Renal cortical epithelial cell (primary cell): ENCODE measurements at regions not wholly inside any gene's neighbourhood (a gene's known extent, or its start where the extent isn't known, plus 50 kb on each side); places are given as distances from the start of the nearest gene placed in this dataset.
A peak's percentile ranks its signal among the peaks of the same experiment; 100 is the strongest.

Experiments used
- DNase-seq: peaks from one replicate; pipeline ENCODE4 v3.0.0-alpha.2; 2011; ENCODE audit warnings: low read depth

DNA sequence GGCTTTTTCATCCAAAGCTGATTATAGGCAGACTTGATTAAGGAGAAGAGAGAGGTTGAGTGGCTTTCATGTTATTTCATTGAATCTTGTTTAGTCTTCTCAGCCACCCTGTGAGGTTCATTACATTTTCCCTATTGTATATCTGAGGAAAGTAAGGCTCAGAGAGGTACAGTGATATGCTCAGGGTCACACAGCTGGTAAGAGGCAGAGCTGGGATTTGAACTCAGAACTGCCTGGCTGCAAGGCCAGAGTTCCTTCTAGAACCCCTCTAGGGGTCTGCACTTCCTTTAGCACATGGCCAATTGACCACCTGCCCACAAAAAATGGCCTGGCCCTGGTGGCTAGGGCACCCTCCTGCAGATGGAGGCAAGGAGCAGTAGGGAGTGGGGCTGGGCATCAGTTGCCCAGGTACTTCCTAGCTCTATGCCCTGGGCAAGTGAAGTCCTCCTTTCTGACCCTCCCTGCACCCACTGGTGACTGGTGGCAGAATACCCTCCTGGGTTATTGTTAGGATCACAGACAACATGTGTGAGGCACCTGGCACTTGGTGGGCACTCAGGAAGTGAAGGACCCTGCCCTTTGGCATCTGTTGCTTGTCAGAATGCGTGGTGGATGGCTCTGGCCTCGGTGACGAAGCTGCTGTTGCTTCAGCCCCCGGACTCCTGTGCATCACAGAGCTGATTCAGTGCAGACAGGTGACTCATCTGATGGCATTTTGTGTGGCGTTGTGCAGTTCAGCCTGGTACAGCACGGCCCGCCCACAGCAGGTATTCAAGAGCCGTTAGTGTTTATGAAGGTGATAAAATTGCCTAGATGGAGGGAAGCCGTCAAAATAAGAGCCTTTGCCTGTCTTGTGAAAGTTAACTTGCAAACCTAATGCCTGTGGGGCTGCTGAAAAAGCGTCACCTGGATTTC, 115.8 kb downstream of the SLC25A47 start:
- peak; percentile 95 for DNase-seq

DNA sequence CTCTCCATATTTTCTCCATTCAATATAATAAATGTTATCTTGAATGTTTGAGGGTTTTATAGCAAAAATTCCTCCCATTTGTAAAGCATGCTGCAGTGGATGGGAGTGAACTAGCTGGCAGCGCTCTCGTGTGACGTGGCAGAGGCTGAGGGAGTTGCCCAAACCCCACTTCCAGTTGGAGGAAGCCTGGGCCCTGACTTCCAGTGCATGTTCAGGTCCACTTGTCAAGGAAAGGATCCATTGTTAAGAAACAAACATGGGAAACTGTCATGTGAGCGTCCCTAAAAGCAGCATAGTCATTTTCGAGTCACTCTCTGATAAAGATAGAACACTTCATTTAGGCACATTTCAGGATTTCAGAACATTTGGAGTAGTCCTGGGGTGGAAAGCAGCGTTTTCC, 116.6 kb downstream of the SLC25A47 start:
- no peak for DNase-seq

DNA sequence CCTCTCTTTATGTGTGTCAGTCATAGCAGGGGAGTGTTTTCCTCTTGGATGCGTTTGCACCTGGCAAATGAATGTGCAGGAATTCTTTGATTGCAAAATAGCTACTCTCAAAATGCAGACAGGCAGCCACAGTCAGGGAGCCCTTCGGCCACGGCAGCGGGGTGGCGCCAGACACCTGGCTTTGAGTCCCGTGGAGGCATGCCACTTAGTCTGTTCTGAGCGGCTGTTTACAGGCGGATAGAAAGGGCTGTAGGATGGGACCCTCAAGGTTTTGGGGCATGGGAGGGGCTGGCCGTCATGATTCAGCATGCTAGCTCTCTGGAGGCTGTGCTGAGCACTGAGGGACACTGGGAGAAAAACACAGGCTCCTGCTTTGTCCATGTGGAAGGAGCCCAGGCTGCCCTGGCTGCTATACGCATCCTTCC, 117.1 kb downstream of the SLC25A47 start:
- peak; percentile 86 for DNase-seq

DNA sequence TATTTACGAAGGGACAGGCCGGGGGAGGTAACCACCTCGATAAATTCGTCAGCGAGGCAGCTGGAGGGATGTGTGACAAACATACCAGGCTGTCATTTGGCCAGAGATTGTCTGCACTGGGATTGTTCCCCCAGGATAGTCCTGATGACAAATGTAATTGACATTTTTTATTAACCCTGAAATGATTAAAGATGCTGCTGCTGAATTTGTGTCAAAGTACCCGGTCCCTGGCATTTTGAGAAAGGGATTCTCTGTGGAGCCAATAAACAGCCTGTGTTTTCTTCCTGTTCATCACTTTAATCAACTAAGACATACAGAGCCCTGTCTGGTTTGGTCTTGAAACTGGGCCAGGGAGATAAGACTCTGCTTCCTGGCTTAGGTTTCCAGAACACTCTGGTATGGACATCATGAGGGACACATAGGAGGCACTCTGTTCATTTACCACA, 117.6 kb downstream of the SLC25A47 start:
- DNase-seq = no peak

DNA sequence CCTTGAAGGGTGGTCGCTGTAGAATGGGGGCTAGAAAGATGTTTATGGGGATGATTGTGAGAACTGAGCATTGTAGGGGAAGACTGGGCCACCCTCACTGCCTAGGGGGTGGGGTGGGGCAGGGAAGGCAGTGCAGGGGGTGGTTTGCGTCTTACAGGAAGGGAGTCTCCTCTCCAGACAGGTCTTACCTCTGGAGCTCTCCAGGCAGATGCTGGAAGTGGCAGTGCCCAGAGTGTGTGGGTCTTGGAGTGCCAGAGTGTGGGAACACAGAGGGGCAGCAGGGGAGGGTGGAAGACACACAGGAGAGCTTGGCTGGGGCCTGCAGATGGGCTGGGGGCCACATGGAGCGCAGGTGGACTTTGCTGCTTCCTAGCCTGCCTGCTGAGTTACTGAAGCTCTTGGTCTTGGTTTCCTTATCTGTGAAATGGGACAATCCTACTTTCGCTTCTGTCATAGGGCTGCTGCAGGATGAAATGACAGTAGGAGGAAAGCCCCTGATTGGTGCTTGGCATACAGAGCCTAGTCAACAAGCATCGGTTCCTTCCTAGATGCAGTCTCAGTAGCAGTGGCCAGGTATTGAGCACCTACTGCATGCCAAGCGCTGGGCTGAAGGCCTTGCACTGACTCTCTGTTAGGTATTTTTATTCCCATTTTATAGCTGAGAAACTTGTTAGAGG, 118.3 kb downstream of the SLC25A47 start:
- DNase-seq = no peak

DNA sequence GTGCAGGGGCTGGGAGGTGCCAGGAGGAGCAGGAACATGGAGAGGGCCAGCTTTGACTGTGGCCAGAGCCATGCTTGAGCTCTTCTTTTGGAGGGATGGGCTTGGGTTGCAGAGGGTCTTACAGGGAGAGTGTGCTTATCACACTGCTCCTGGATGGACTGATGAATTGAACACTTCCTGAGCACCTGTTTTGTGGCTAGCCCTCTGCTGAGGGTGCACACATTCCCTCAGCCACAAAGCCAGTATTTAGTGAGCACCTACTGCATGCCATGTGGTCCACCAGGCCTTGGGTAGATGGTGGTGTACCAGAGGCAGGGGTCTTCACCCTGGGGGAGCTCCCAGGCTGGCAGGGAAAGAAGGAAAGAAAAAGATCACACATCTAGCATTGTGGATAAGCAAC, 118.9 kb downstream of the SLC25A47 start:
- no peak for DNase-seq

DNA sequence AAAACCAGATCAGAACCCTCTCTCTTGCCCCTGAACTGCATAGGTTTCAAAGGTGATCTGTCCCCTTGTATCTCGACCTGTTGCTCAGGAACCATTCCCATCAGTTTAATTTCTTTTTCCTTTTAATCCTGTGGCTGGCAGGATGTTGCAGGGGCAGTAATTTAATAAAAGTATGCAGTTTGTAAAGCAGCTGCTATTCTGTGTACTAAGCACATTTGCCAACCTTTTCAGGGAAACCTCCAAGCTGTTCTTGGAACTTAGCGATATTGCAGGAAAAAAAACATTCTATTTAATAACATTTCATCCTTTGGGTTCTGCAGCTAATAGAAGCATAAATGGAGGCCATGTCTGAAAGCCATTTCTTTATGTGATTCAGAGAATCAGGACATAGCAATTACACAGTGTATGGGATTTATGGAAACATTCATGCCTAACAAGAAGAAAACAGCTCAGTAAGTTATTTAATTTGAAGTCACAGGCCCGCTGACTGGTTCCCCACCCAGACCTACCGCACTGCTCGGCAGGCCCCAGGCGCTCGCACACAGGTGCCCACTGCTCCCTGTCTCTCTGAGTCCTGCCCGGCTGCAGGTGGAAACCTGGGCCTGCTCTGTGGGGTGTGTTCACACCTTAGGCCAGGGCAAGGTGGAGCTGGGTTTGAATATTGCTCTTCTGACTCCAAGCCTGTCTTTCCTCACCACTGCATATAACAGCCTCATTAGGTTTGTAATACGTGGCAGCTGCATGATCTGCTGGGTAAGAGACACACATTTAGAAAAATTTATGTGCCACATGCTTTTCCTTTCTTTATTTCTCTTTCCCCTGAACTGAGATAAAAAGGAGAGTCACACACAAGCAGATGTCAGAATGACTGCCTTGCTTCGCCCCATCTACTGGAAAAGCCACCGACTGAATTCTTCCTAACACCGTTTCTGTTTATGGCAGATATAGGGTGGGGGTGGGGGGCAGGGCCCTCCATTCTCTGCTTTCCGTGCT, 119.7 kb downstream of the SLC25A47 start:
- no peak for DNase-seq

DNA sequence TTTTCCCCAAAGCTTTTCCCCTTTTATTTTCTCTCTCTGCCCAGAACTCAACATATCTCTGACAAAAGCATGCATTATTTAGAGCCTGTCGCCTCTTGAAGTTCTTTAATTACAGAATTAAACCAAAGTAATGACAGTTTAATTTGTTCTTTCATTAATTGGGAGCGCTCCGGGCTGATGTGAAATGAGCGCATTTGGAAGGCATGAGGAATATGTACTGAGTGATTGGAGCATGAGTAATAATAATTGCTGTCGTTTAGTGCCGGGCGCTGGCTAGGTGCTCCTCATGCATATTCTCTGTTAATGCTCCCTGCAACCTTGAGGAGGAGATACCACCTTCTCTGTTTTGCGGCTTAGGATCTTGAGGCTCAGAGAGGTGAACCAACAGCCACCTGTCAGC, 120.5 kb downstream of the SLC25A47 start:
- DNase-seq = no peak

DNA sequence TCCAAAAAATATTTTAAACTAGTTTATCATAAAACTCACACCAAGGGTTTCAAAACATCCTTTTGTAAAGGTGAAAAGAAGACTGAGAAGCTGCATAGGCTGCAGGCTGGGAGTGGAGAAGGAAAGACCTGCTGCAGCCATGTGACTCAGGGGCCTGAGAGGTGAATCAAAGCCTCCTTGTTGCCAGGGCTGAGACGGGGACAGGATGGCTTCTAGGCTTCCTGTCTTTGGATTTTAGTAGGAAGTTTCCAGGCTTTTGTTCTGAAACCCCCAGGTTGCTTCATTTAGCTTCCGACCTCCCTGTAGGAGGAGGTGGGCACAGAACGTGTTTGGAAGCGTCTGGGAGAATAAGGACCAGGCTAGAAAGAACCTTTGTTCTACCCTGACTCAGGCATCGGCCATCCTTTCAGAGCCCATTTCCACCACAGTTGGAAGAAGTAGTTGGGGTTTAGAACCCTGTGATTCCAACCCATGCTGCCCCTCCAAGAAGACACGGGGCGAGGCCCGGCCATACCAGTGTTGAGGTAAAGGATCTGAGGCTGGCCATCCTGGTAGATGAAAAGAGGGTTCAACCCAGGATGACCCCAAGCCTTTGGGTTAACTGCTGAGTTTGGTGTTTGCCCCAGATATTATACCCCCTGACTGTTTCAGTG, 122.4 kb downstream of the SLC25A47 start:
- no peak for DNase-seq

DNA sequence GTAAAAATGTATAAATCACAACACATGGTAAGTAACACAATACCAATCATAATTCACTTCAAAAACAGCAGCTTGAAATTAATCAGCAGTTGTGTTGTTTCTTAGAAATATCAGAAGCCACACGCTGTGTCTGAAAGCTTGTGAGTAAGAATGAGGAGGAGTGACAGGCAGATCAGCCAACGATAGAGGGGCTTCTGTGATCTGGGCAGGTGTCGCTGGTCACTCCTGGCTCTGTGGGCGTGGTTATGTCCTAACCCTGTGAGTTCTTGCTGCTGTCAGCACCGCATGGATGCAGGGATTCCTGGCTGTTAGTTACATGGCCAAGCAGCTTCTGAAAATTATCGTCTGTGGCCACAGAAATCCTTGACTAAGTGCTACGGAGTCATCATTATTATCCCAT, 123.4 kb downstream of the SLC25A47 start:
- peak; percentile 29 for DNase-seq

DNA sequence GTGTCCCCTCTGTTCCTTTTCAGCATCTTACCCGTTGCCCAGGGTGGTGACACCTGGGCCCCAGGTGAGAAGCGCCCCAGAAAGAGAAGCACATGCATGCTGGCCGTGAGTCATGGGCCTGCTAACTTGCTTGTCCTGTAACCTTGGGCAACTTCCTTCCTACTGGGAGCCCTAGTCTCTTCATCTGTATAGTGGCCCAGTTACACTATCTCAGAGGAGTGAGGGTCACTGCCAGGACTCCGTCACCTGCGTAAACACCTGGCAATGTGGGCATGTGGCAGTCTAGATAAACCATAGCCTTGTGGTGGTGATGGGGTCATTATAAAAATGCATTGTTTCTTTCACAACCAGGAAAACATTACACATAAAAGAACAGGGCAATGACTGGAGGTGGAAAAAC, 125.2 kb downstream of the SLC25A47 start:
- DNase-seq = no peak

DNA sequence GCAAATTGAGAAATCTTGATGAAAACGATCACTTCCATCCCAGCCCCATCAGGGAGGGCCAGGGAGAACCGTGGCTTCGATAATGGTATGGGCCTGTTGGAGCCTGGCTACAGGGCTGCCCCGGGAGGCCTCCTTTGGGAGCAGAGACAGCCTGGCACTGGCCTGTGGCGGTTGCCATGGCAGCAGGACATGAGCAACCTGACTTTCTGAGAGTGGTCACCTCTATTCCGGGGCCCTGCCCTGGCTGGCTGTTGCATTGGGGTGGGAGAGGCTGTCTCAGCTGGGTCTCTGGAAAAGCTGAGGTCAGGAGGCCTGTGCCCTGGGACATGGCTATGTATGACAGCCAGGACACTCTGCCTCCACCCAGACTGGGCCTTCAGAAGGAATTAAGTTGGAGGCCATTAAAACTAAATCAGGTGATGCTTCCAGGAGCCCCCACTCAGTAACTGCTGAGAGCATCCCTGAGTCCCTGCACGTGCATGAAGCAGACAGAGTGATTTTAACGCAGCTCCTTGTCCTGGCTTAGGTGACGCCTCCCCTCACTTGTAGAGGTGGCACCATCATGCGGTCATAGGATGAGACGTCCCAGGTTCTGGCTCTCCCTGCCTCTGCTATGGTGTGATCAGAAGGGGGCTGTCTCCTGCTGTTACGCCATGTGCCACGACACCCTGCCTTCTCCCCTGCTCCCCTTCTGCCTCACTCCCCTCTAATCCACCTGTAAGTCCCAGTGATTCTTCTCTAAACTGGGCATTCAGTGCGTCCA, 126.3 kb downstream of the SLC25A47 start:
- no peak for DNase-seq

DNA sequence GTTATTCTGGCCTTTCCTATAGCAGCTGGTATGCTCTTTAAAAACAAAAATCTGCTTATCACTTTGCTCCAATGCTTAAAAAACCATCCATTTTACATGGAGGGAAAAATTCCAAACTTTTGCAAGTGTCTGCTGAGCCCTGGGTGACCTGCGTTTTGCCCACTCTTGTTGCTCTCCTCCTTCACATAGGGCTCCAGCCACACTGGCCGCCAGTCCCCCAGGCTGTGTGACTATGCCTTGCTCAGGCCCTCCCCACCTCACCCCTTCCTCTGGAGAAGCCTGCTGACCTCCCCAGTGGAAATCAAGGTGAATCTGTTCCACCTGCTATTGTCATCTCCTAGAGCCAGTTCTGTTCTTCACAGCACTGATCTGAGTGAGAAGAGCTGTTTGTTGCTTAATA, 126.9 kb downstream of the SLC25A47 start:
- no peak for DNase-seq

DNA sequence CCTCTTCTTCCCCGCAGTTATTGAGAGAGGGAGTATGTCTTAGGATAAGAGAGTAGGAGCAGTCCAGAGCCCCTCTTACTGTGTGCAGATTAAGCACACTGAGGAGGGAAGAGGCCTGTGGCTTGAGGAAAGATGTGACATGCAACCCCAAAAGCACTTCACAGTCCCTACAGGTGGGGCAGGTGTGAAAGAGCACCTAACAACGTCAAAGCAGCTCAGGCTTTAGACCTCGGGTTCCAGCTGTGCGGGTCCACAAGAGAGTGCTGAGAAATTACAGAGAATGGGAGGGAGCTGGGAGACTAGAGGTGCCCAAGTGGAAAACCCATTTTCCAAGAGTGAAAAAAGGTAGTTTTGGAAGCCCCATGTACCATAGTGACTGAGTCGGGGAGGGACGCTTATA, 127.6 kb downstream of the SLC25A47 start:
- DNase-seq = no peak

DNA sequence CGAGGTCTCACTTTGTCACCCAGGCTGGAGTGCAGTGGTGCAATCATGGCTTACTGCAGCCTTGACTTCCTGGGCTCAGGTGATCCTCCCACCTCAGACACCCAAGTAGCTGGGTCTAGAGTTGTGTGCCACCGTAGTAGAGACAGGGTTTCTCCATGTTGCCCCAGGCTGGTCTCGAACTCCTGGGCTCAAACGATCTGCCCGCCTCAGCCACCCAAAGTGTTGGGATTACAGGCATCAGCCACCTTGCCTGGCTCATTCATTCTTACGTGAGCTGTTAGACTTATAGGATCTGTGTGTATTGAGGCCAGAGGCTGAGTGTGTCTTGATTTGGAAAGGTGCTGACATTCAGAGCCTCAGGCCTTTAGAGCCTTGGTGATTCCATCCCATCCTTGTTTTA, 128.1 kb downstream of the SLC25A47 start:
- no peak for DNase-seq

DNA sequence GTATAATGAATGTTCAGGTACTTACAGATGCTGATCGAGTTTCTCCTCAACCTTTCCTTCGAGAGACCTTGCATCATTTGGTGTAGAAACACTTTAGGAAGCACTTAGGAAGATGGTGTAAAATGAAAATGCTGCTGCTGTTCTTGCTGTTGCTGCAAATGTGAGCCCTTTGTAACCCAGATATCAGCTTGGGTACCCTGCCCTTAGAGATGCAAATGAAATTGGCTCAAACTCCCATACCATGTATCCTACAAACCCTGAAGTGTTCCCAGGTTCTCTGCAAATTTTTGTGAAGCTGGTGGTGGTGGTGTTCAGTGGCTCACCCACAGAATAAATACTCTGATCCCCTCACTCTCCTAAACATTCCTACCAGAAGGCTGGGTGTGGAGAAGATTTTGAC, 130.8 kb downstream of the SLC25A47 start:
- no peak for DNase-seq

DNA sequence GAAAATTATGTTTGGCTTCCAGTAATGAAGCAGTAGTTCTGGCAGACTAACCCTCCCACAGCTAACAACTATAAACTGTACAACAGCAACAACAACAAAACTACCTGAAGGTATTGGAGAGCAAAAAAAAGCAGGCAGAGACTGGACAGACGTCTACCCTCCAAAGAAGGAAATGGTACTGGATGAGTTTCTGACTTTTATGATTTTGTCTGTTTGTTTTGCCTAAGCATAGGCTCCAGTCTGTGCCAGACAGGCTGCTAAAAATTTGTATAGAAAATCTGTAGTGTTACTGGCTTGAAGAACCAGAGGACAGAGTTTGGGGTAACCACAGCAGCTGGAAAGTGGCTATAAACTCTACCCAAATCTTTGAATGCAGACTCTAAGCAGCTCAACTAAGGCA, 131.3 kb downstream of the SLC25A47 start:
- no peak for DNase-seq

DNA sequence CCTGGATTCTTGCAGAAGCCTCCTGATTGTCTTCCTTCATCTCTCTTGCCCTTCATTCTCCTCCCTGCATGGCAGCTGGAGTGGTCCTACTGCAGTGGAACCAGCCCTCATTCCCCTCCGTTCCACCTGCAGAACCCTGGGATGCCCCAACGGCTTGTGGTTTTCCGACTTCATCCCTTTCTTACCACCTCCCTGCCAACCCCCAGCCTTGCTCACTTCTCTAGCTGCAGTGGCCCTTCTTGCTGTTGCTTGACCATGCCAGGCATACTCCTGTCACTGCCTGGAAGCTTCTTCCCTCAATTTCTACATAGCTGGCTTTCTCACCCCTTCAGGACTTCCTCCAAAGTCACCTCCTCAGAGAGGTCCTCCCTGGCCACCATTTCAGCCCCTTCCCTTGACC, 123.3 kb downstream of the BEGAIN start:
- no peak for DNase-seq

DNA sequence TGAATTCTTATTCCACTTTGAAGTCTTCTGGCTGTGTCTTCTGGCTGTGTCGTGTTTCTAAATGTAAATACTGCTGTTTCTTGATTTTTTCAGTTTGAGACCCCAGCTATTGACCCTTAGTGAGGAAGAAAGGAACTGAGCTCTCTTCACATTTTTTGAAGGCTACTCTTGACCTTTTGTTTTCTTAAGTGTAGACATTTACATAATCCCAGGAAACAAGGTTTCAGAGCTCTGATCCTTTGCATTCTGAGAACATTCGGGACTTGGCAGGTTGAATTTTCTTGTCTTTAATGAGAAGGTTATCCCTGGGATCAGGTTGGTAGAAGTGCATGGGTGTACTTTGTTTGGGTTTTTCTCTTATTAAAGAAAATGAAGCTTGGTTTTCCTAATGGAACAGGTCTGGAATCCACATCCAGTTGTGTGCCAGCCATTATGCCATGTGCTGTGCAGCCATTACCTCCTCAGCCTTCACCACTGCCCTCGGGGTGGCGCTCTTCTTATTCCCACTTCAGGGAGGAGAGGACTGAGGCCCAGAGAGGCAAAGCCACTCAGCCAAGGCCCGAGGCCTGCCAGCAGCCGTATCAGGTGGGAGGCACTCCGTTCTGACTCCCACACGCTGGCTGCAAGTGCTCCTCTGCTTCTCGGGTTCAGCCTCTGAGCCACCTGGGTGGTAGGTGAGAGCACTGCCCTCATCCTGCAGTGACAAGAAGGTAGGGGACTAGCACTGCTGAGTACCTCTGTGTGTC, 120.9 kb downstream of the BEGAIN start:
- DNase-seq = no peak
